Left colon (tissue), 2 donors: ENCODE measurements at regions not wholly inside any gene's neighbourhood (a gene's known extent, or its start where the extent isn't known, plus 50 kb on each side); places are given as distances from the start of the nearest gene placed in this dataset.

Source experiments
- ATAC-seq: fragments of 200-7000 bp; cut with Tn5 transposase; one replicate; pipeline ENCODE4 v1.9.1; 2020; ENCODE audit warnings: mild to moderate bottlenecking, moderate library complexity
- DNase-seq, 2 donors: peaks; one replicate each; pipeline ENCODE4 v3.0.0-alpha.2; 2020
- intact Hi-C, 2 donors: fragments of 100-400 bp; cut with DNase I in 1 of 2; cut with micrococcal nuclease in 1 of 2; formaldehyde crosslinking; loops; one replicate each; pipeline versions ENCODE4 v1.11.2 to v1.14.0; 2022; cut with DNase I, micrococcal nuclease
- donor health status: DM: no; HTN: no; CAD: no.
- donor health status: DM: yes; HTN: yes; CAD: no.

GRCh38 chr10:112004075-112004474 lies 179.5 kb downstream of the GPAM start:
- intact Hi-C loops, result no loop called here
- ATAC-seq (no peak), DNase-seq (no peak)

GRCh38 chr10:112005044-112005443 lies 178.5 kb downstream of the GPAM start:
- no peak for DNase-seq
- ATAC-seq, result no peak
- intact Hi-C loops, result no loop called here

- no peak for ATAC-seq
- no peak for DNase-seq
- intact Hi-C loops, result no loop called here
Observed at GRCh38 chr10:112006407-112006806, 177.2 kb downstream of the GPAM start.

GRCh38 chr10:112006831-112007230 lies 176.7 kb downstream of the GPAM start:
- intact Hi-C loops, result no loop called here
- DNase-seq (no peak), ATAC-seq (no peak)

GRCh38 chr10:112022196-112022595 lies 161.4 kb downstream of the GPAM start:
- intact Hi-C loops, result no loop called here
- no peak for ATAC-seq

GRCh38 chr10:112024079-112024478 lies 159.5 kb downstream of the GPAM start:
- no peak for ATAC-seq
- DNase-seq, result no peak
- intact Hi-C loops, result no loop called here

More at GRCh38 chr10:112022196-112022595, 161.4 kb downstream of the GPAM start:
- DNase-seq, result no peak

- ATAC-seq, result no peak
- intact Hi-C loops, result no loop called here
Observed at GRCh38 chr10:112025228-112025627, 158.3 kb downstream of the GPAM start.

GRCh38 chr10:112026438-112026837 lies 157.1 kb downstream of the GPAM start:
- DNase-seq, result no peak
- intact Hi-C loops, result no loop called here
- no peak for ATAC-seq

More at GRCh38 chr10:112025228-112025627, 158.3 kb downstream of the GPAM start:
- DNase-seq, result no peak

- ATAC-seq (no peak), DNase-seq (no peak)
- intact Hi-C loops, result no loop called here
Observed at GRCh38 chr10:112027731-112028280, 155.8 kb downstream of the GPAM start.

- DNase-seq (no peak), ATAC-seq (no peak)
- intact Hi-C loops, result no loop called here
Observed at GRCh38 chr10:112030431-112030830, 153.1 kb downstream of the GPAM start.

GRCh38 chr10:112039823-112040222 lies 143.7 kb downstream of the GPAM start:
- ATAC-seq (no peak), DNase-seq (no peak)
- intact Hi-C loops, result no loop called here

- intact Hi-C loops, result no loop called here
- DNase-seq (no peak), ATAC-seq (no peak)
Observed at GRCh38 chr10:112040696-112041095, 142.9 kb downstream of the GPAM start.

GRCh38 chr10:112045938-112046337 lies 137.6 kb downstream of the GPAM start:
- no peak for ATAC-seq
- no peak for DNase-seq
- intact Hi-C loops, result no loop called here

GRCh38 chr10:112047674-112048073 lies 135.9 kb downstream of the GPAM start:
- DNase-seq (no peak), ATAC-seq (no peak)
- intact Hi-C loops, result no loop called here

- intact Hi-C loops, result no loop called here
- ATAC-seq (no peak), DNase-seq (no peak)
Observed at GRCh38 chr10:112052166-112052565, 131.4 kb downstream of the GPAM start.

GRCh38 chr10:112053895-112054294 lies 129.7 kb downstream of the GPAM start:
- DNase-seq, result no peak
- intact Hi-C loops, result no loop called here
- ATAC-seq, result no peak

- DNase-seq, result no peak
- ATAC-seq, result no peak
- intact Hi-C loops, result no loop called here
Observed at GRCh38 chr10:112054516-112054915, 129.0 kb downstream of the GPAM start.

- ATAC-seq, result no peak
- DNase-seq, result no peak
- intact Hi-C loops, result no loop called here
Observed at GRCh38 chr10:112057072-112057471, 126.5 kb downstream of the GPAM start.

- ATAC-seq (no peak), DNase-seq (no peak)
- intact Hi-C loops, result no loop called here
Observed at GRCh38 chr10:112059220-112059619, 124.3 kb downstream of the GPAM start.

GRCh38 chr10:112071596-112072133 lies 111.9 kb downstream of the GPAM start:
- ATAC-seq (no peak), DNase-seq (no peak)
- intact Hi-C loops, result no loop called here

- intact Hi-C loops, result no loop called here
- no peak for DNase-seq
- ATAC-seq, result no peak
Observed at GRCh38 chr10:112078003-112078402, 105.6 kb downstream of the GPAM start.
